ENCODE measurements at regions not wholly inside any gene's neighbourhood (a gene's known extent, or its start where the extent isn't known, plus 50 kb on each side); places are given as distances from the start of the nearest gene placed in this dataset.

- TF ChIP-seq NFYB (IDR thresholded peaks at IDR 0.05; ENCODE audit: insufficient read depth, low read depth, low read length), result no peak
- TF ChIP-seq SRF (IDR thresholded peaks at IDR 0.05; ENCODE audit: low read depth in 2 of 2, low read length in 2 of 2), result no peak
- TF ChIP-seq MLLT1 (IDR thresholded peaks at IDR 0.05), result no peak
- TF ChIP-seq SMAD1 (IDR thresholded peaks at IDR 0.05; ENCODE audit: low read depth, partially characterized antibody), result no peak
- no peak for TF ChIP-seq ELK1 (IDR thresholded peaks at IDR 0.05; ENCODE audit: low read depth, low read length)
- no peak for TF ChIP-seq USF2 (IDR thresholded peaks at IDR 0.05; ENCODE audit: borderline replicate concordance, low read depth, low read length)
- no peak for TF ChIP-seq MEF2A (IDR thresholded peaks at IDR 0.05; ENCODE audit: insufficient read depth, low read depth, low read length)
- no peak for TF ChIP-seq NR2C2 (IDR thresholded peaks at IDR 0.05; ENCODE audit: borderline replicate concordance, control insufficient read depth, insufficient read length, low read depth)
- no peak for TF ChIP-seq BMI1 (IDR thresholded peaks at IDR 0.05; ENCODE audit: borderline replicate concordance)
- no peak for TF ChIP-seq HCFC1 (IDR thresholded peaks at IDR 0.05; ENCODE audit: low read length)
Measured at GRCh38 chr6:68025764-68026163, 609.3 kb upstream of the ADGRB3 start (continued).
